ENCODE measurements at regions not wholly inside any gene's neighbourhood (a gene's known extent, or its start where the extent isn't known, plus 50 kb on each side); places are given as distances from the start of the nearest gene placed in this dataset.
A peak's percentile ranks its signal among the peaks of the same experiment; 100 is the strongest.

GRCh38 chr6:133610971-133611370 is 277.9 kb upstream of the TCF21 start:
- Histone ChIP-seq H3K4ac (ENCODE audit: low read depth, low read length) (peak overlapping the region; percentile 93), H3K79me1 (ENCODE audit: low read depth in 1 of 2, low read length in 2 of 2) (peaks cover 0 to 8% of the 10 kb centered on the region in 2 experiments; a peak in 2 of 4 replicates), H4K91ac (ENCODE audit: insufficient read depth, low read depth, low read length) (peak overlapping the region; percentile 97), H2AK9ac (replicated peaks; ENCODE audit: low read depth, low read length, poor library complexity) (no peak overlapping the region), H2BK5ac (ENCODE audit: low read depth, low read length, poor library complexity, severe bottlenecking) (peak overlapping the region; percentile 99), H4K20me1 (ENCODE audit: insufficient read depth, low read length) (no peaks in the 10 kb centered on the region), H3K4me2 (ENCODE audit: low read depth, low read length) (peak overlapping the region; percentile 71), H3K4me1 (ENCODE audit: control insufficient read depth, insufficient read depth, low read length) (peaks cover 30% of the 10 kb centered on the region), H4K8ac (ENCODE audit: low read depth in 2 of 2, low read length in 2 of 2) (peak overlapping the region; percentile 97), H3K9me1 (ENCODE audit: insufficient read depth, low read length) (peaks cover 13% of the 10 kb centered on the region), H3K27ac (ENCODE audit: insufficient read depth, low read length) (peak overlapping the region; percentile 99), H3K56ac (ENCODE audit: extremely low read depth, insufficient read depth, low read length) (peak overlapping the region; percentile 84), H2BK120ac (ENCODE audit: low read depth, low read length) (peak overlapping the region; percentile 95), H4K5ac (ENCODE audit: low read depth, low read length) (peak overlapping the region; percentile 100), H3K27me3 (ENCODE audit: control insufficient read depth, insufficient read depth, low read length) (no peaks in the 10 kb centered on the region), H2AFZ (replicated peaks; ENCODE audit: low read length, poor library complexity) (no peak overlapping the region), H3K9me3 (ENCODE audit: control insufficient read depth, insufficient read depth, low read length) (no peaks in the 10 kb centered on the region), H3K36me3 (ENCODE audit: control insufficient read depth, insufficient read depth, low read length) (no peaks in the 10 kb centered on the region), H3K14ac (replicated peaks; ENCODE audit: low read depth, low read length) (peak overlapping the region; percentile 91), H3K18ac (ENCODE audit: low read depth, low read length) (peak overlapping the region; percentile 100), H2AK5ac (ENCODE audit: low read depth, low read length) (peak overlapping the region; percentile 99), H3K23ac (ENCODE audit: low read depth, low read length) (peak overlapping the region; percentile 80), H2BK15ac (ENCODE audit: low read depth, low read length) (peak overlapping the region; percentile 99), H3K4me3 (ENCODE audit: insufficient read depth, low read depth, low read length) (no peak overlapping the region), H2BK20ac (ENCODE audit: low read depth, low read length) (peak overlapping the region; percentile 96), H3K9ac (ENCODE audit: low read depth, low read length) (peak overlapping the region; percentile 65)
- in situ Hi-C loops (cut with MboI; ENCODE audit: low sequenced_read_pairs) (loop anchor here (25.0 kb wide), 1 partner anchor 276 kb away; the partner anchor contains the start of gene TCF21), dilution Hi-C loops (cut with HindIII; ENCODE audit: low sequenced_read_pairs, unreplicated experiment) (no loop called here), intact Hi-C loops (cut with micrococcal nuclease) (loop anchor here (2.0 kb wide), 1 partner anchor 20 kb away; no protein-coding TSS in a partner anchor)
- ATAC-seq (ENCODE audit: low read depth) = no peak
- POLR2A ChIA-PET (ENCODE audit: unreplicated experiment) = no interaction called here
- CTCF ChIA-PET = no interaction called here
- no TSS peak for BruUV-seq (replicated peaks)
- TF ChIP-seq RAD21 (IDR thresholded peaks at IDR 0.05; ENCODE audit: low read length) = no peak
- no peak for TF ChIP-seq USF2 (IDR thresholded peaks at IDR 0.05; ENCODE audit: low read depth, low read length)
- TF ChIP-seq CHD1 (IDR thresholded peaks at IDR 0.05; ENCODE audit: low read depth, low read length) = no peak
- TF ChIP-seq NFE2L2 (IDR thresholded peaks at IDR 0.05; ENCODE audit: low read depth, low read length) = no peak
- no peak for TF ChIP-seq MAZ (IDR thresholded peaks at IDR 0.05; ENCODE audit: borderline replicate concordance, low read depth, low read length)
- no peak for TF ChIP-seq POLR2A (IDR thresholded peaks at IDR 0.05; ENCODE audit: low read depth, low read length)
- TF ChIP-seq SMC3 (IDR thresholded peaks at IDR 0.05; ENCODE audit: low read depth, low read length) = no peak
- no peak for TF ChIP-seq MXI1 (IDR thresholded peaks at IDR 0.05; ENCODE audit: borderline replicate concordance, low read depth, low read length)
- no peak for DNase-seq
- WGBS, 2 experiments (ENCODE audit: extremely low coverage in 2 of 2, insufficient read length in 1 of 2) = 90% methylated on average over 2 of the region's 3 CpGs; no CpG with 5 or more reads in 1 of the 2 experiments

Data from IMR-90 (cell line).